ENCODE measurements at regions not wholly inside any gene's neighbourhood (a gene's known extent, or its start where the extent isn't known, plus 50 kb on each side); places are given as distances from the start of the nearest gene placed in this dataset.

GRCh38 chr1:14292520-14292919 lies 306.0 kb upstream of the KAZN start:
- Histone ChIP-seq H3K79me2 (no peaks in the 10 kb centered on the region), H3K4me2 (ENCODE audit: low read length) (no peak overlapping the region), H3K4me3 (ENCODE audit: low read depth, low read length) (no peak overlapping the region), H3K4me1 (no peaks in the 10 kb centered on the region), H3K36me3 (ENCODE audit: control insufficient read depth, insufficient read depth, low read length) (no peaks in the 10 kb centered on the region), H2AFZ (no peak overlapping the region), H3K9ac (no peak overlapping the region), H3K27me3 (ENCODE audit: control insufficient read depth, insufficient read depth, low read length) (no peaks in the 10 kb centered on the region), H3K27ac (no peak overlapping the region), H3K9me3 (ENCODE audit: control insufficient read depth, low read length) (no peaks in the 10 kb centered on the region)
- TF ChIP-seq CTCF (IDR thresholded peaks at IDR 0.05), result no peak

GRCh38 chr1:14294006-14294405 lies 304.5 kb upstream of the KAZN start:
- Histone ChIP-seq H3K36me3 (ENCODE audit: control insufficient read depth, insufficient read depth, low read length) (no peaks in the 10 kb centered on the region), H2AFZ (no peak overlapping the region), H3K79me2 (no peaks in the 10 kb centered on the region), H3K9ac (no peak overlapping the region), H3K4me1 (no peaks in the 10 kb centered on the region), H3K27me3 (ENCODE audit: control insufficient read depth, insufficient read depth, low read length) (no peaks in the 10 kb centered on the region), H3K4me2 (ENCODE audit: low read length) (no peak overlapping the region), H3K9me3 (ENCODE audit: control insufficient read depth, low read length) (no peaks in the 10 kb centered on the region), H3K27ac (no peak overlapping the region), H3K4me3 (ENCODE audit: low read depth, low read length) (no peak overlapping the region)
- no peak for TF ChIP-seq CTCF (IDR thresholded peaks at IDR 0.05)

GRCh38 chr1:14294860-14295536 lies 303.5 kb upstream of the KAZN start:
- Histone ChIP-seq H3K9ac (no peak overlapping the region), H3K27me3 (ENCODE audit: control insufficient read depth, insufficient read depth, low read length) (no peaks in the 10 kb centered on the region), H3K4me2 (ENCODE audit: low read length) (no peak overlapping the region), H3K4me1 (no peaks in the 10 kb centered on the region), H3K9me3 (ENCODE audit: control insufficient read depth, low read length) (no peaks in the 10 kb centered on the region), H3K4me3 (ENCODE audit: low read depth, low read length) (no peak overlapping the region), H3K36me3 (ENCODE audit: control insufficient read depth, insufficient read depth, low read length) (no peaks in the 10 kb centered on the region), H3K27ac (no peak overlapping the region), H2AFZ (no peak overlapping the region), H3K79me2 (no peaks in the 10 kb centered on the region)
- no peak for TF ChIP-seq CTCF (IDR thresholded peaks at IDR 0.05)

- H3K27ac ChIP-seq, result no peak overlapping the region
- no peak overlapping the region for H3K4me3 ChIP-seq (ENCODE audit: low read depth, low read length)
- no peak overlapping the region for H3K9ac ChIP-seq
- H3K4me2 ChIP-seq (ENCODE audit: low read length), result no peak overlapping the region
- no peaks in the 10 kb centered on the region for H3K27me3 ChIP-seq (ENCODE audit: control insufficient read depth, insufficient read depth, low read length)
- no peaks in the 10 kb centered on the region for H3K36me3 ChIP-seq (ENCODE audit: control insufficient read depth, insufficient read depth, low read length)
- no peak for TF ChIP-seq CTCF (IDR thresholded peaks at IDR 0.05)
- H3K79me2 ChIP-seq, result no peaks in the 10 kb centered on the region
- no peaks in the 10 kb centered on the region for H3K9me3 ChIP-seq (ENCODE audit: control insufficient read depth, low read length)
- no peaks in the 10 kb centered on the region for H3K4me1 ChIP-seq
- no peak overlapping the region for H2AFZ ChIP-seq
Observed at GRCh38 chr1:14296795-14297194, 301.7 kb upstream of the KAZN start.

- H3K27me3 ChIP-seq (ENCODE audit: control insufficient read depth, insufficient read depth, low read length), result no peaks in the 10 kb centered on the region
- no peaks in the 10 kb centered on the region for H3K9me3 ChIP-seq (ENCODE audit: control insufficient read depth, low read length)
- H3K9ac ChIP-seq, result no peak overlapping the region
- no peak overlapping the region for H3K27ac ChIP-seq
- H3K4me2 ChIP-seq (ENCODE audit: low read length), result no peak overlapping the region
- TF ChIP-seq CTCF (IDR thresholded peaks at IDR 0.05), result no peak
- no peaks in the 10 kb centered on the region for H3K79me2 ChIP-seq
- no peaks in the 10 kb centered on the region for H3K36me3 ChIP-seq (ENCODE audit: control insufficient read depth, insufficient read depth, low read length)
- no peak overlapping the region for H3K4me3 ChIP-seq (ENCODE audit: low read depth, low read length)
- H3K4me1 ChIP-seq, result no peaks in the 10 kb centered on the region
- H2AFZ ChIP-seq, result no peak overlapping the region
Observed at GRCh38 chr1:14297356-14297755, 301.1 kb upstream of the KAZN start.

Measured in parathyroid adenoma (tissue), 2 donors.